AG09309 (cell line): ENCODE measurements at regions not wholly inside any gene's neighbourhood (a gene's known extent, or its start where the extent isn't known, plus 50 kb on each side); places are given as distances from the start of the nearest gene placed in this dataset.

Source experiments
- DNase-seq: peaks from one replicate; pipeline ENCODE4 v3.0.0-alpha.2; 2010; ENCODE audit warnings: low read depth
- H3K4me3 ChIP-seq: 2 replicates; pipeline ENCODE4 v1.5.1; 2011; ENCODE audit warnings: mild to moderate bottlenecking, low read depth, low read length, moderate library complexity; ENCODE audit not compliant: control insufficient read depth
- TF ChIP-seq, protein P1 (sequence below): IDR thresholded peaks from 2 replicates; pipeline ENCODE4 v1.5.1; 2011; ENCODE audit warnings: mild to moderate bottlenecking, low read depth, low read length, inconsistent platforms; ENCODE audit not compliant: insufficient read depth, control insufficient read depth; ENCODE audit errors: missing control alignments

DNA sequence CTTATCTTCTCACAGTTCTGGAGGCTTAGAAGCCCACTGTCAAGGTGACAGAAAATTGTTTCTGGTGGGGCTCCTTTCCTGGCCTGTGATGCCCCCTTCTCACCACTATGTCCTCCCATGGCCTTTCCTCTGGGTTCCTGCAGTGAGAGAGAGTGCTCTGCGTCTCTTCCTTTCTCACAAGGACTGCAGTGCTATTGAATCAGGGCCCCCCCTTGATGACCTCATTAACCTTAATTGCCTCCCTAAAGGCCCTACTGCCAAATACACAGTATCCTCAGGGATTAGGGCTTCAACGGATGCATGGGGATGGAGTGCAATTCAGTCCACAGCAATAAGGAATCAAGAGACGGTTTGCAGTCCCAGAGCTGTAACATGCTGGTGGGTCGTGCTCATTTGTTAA lies 82.0 kb upstream of the GRB10 start:
- no peak overlapping the region for H3K4me3 ChIP-seq
- TF ChIP-seq, protein P1, sequence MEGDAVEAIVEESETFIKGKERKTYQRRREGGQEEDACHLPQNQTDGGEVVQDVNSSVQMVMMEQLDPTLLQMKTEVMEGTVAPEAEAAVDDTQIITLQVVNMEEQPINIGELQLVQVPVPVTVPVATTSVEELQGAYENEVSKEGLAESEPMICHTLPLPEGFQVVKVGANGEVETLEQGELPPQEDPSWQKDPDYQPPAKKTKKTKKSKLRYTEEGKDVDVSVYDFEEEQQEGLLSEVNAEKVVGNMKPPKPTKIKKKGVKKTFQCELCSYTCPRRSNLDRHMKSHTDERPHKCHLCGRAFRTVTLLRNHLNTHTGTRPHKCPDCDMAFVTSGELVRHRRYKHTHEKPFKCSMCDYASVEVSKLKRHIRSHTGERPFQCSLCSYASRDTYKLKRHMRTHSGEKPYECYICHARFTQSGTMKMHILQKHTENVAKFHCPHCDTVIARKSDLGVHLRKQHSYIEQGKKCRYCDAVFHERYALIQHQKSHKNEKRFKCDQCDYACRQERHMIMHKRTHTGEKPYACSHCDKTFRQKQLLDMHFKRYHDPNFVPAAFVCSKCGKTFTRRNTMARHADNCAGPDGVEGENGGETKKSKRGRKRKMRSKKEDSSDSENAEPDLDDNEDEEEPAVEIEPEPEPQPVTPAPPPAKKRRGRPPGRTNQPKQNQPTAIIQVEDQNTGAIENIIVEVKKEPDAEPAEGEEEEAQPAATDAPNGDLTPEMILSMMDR: no peak
- no peak for DNase-seq

DNA sequence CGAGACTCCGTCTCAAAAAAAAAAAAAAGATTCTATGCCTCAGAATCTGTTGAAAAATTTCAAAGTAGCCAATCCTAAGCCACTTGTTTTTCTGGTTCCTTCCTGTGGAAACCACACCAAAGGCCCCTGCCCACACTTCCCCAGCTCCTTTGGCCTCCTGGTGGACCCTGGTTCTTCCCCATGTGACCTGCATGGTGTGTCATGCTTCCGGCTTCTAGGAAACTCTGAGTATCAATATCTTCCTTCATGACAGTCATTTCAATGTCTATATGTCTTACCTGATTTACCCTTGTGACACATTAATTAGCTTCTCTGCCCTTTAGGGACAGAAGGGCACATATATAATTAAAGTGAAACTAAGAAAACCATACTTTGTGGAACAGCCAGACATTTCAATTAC lies 80.4 kb upstream of the GRB10 start:
- no peak overlapping the region for H3K4me3 ChIP-seq
- TF ChIP-seq, protein P1: no peak
- DNase-seq: no peak

DNA sequence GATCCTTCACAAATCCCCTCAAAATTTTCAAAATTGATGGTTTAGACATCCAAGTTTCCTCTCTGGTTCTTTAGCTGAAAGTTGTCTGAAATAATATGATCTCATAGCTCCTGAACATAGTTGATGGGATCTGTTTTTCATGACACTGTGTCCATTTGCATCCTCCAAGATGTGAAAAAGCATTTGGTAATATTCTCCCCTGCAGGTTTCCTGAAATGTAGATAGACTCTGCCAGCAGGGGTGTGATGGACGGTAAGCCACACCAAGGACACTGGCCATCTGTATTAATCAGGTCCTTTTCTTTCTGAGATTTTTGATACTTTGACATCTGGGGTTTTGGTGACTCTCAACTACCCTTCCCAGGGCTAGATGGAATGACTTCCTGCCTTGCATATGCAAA lies 79.6 kb upstream of the GRB10 start:
- H3K4me3 ChIP-seq: no peak overlapping the region
- TF ChIP-seq, protein P1: no peak
- no peak for DNase-seq

DNA sequence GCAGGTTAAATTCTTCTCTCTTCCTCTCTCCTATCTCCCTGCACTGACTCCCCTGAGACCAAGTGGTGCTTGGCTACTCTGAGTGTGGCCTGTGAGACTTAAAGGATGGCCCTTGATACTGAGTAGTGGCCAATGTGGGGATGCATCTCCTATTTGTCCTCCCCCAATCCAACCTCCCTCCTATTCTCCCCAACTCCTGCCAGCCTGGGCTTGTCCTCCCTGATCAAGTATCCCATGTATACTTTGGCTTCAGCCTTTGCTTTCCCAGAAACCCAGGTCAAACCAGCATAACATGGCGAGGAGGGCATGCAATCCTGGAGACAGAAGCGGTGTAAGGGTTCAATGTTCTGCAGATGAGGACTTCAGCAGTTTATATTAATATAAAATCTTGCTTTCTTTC lies 77.9 kb upstream of the GRB10 start:
- TF ChIP-seq, protein P1: no peak
- DNase-seq: no peak
- H3K4me3 ChIP-seq: no peak overlapping the region

DNA sequence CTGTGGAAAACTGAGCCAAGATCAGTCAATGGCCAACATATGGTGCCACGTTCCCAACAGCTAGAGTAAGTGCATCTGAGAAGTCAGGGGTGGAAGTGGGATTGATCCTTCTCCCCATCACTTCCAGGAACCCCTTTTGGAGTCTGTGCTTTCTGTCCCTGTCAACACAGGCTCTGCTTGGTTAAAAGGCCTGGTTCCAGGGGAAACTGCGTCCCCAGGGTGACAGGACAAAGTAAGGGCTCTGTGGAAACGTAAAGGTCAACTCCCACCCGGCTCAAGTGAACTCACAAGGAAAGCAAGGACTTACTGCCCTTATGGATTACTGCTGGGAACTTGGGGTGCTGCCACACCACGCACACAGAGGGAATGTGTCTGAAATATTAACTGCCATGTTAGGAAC lies 77.5 kb upstream of the GRB10 start:
- DNase-seq: no peak
- TF ChIP-seq, protein P1: no peak
- no peak overlapping the region for H3K4me3 ChIP-seq

DNA sequence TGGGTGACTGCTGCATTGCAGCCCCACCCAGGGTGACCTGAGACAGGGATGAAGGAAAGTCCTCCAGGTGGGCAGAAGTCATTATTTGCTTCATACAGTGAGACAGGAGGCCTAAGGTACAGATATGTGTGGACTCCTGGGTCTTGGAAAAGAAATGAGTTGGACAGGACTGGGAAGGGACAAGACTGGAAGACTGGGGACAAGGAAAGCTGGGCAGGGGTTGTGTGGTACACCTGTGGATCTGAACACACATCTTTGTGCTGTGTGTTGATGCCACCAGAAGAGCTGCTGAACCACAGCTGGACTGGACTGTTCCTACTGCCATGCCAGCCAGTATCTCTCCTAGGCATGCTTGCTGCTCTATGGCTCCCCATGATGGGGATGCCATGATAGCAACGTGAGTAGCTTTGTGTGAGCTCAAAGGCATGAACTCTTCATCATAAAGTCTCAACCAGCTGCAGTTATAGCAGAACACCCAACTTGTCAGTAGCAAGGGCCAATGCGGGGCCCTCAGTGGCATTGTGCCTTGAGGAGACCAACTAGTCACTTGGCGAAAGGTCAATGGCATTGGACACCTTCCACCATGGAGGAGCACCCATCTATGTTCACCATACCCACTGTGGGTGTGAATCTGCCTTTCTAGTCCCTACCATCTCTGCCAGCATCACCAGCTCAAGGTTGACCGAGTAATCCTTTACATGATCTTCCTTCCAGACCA lies 76.0 kb upstream of the GRB10 start:
- TF ChIP-seq, protein P1: no peak
- no peak for DNase-seq
- H3K4me3 ChIP-seq: no peak overlapping the region

DNA sequence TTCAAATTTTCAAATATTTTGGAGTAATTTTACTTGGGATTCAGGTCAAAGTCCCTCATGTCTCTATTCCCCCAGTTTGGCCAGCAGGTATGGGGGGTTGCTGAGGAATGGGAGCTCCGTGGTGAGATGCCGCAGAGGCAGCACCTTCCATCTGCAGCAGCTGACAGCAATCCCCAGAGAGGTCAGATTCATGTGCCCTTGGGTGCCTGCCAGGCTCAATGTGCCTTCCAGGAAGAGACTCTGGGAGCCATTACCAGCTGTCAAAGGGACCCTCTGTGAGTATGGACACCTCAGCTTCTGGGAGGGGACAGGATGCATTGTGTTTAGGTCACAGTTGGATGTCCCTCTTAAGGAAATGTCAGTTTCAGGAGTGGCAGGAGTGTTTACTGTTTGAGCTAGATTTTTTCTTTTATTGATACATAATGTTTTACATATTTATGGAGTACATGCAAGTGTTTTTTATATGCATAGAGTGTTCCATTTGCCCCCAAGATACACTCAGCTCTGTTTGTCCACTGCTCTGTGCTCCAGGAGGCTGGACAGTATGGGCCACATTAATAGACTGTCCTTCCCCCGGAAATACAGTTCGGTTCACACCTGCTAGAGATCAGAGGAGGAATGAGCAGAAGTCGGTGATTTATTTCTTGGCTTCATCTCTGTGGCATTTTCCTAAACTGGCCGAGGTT lies 75.3 kb upstream of the GRB10 start:
- no peak for DNase-seq
- no peak overlapping the region for H3K4me3 ChIP-seq
- TF ChIP-seq, protein P1: no peak
